ENCODE measurements at regions not wholly inside any gene's neighbourhood (a gene's known extent, or its start where the extent isn't known, plus 50 kb on each side); places are given as distances from the start of the nearest gene placed in this dataset.

DNA sequence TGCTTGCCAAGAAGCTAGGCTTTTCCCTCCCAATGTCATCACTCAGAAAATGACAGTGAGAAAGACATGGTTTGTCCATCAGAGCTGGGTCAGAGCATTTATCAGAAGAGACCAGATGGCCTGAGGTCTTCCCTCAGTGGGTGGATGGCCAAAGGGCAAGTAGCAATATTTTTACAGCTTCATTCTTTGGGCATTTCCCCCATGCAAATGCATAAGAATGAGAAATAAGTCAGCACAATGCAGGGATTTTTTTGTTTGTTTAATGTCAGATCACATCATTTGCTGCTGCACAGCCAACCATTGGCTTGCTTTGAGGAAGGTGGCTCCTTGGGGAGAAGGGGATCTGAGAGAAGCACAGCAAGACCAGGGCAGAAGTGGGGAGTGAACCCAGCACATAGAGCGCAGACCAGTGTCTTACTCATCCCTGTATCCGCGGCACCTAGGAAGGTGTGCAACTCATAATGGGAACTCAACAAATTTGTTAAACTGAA lies 209.6 kb downstream of the SEMA6A start:
- intact Hi-C loops (cut with micrococcal nuclease): no loop called here
- ATAC-seq: no peak
- no peak for DNase-seq

- no peak for DNase-seq
- ATAC-seq: no peak
- intact Hi-C loops (cut with micrococcal nuclease): no loop called here
These were observed 210.8 kb downstream of the SEMA6A start for GRCh38 chr5:116363780-116364179.

DNA sequence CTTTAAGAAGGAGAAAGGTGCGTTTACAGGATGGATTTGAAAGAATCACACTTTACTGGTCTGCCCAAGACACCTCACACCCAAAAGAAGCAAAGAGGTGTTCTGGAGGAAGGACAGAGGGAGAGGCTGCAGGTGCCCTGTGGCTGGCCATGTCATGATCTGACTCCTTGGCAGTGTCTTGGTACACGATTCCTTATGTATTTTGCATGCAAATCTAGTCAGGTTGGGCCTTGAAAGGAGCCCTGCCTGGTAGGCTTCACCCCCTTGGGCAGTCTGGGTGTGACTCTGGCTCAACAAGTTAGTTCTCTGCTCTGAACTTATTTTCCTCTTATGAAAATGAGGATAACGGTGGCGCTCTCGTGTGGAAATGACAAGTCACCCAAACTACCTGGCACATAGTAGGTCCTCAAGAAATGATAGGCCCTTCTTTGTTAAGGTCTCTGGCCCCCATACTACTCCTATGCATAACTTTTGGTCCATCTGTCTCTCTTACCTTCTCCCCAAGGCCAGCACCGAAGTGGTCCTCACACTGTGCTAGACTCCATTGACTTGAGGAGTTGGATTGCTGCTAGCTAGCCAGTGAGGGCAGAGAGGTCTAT lies 212.5 kb downstream of the SEMA6A start:
- no peak for ATAC-seq
- DNase-seq: no peak
- intact Hi-C loops (cut with micrococcal nuclease): no loop called here

GRCh38 chr5:116361171-116361967 lies 213.3 kb downstream of the SEMA6A start:
- intact Hi-C loops (cut with micrococcal nuclease): no loop called here
- ATAC-seq: peak; percentile 75
- DNase-seq: peak; percentile 83

- intact Hi-C loops (cut with micrococcal nuclease): no loop called here
- peak; percentile 90 for ATAC-seq
- DNase-seq: peak; percentile 87
These were observed 214.4 kb downstream of the SEMA6A start for GRCh38 chr5:116360008-116360853.

GRCh38 chr5:116359592-116359991 lies 215.0 kb downstream of the SEMA6A start:
- intact Hi-C loops (cut with micrococcal nuclease): no loop called here
- ATAC-seq: no peak
- DNase-seq: no peak

DNA sequence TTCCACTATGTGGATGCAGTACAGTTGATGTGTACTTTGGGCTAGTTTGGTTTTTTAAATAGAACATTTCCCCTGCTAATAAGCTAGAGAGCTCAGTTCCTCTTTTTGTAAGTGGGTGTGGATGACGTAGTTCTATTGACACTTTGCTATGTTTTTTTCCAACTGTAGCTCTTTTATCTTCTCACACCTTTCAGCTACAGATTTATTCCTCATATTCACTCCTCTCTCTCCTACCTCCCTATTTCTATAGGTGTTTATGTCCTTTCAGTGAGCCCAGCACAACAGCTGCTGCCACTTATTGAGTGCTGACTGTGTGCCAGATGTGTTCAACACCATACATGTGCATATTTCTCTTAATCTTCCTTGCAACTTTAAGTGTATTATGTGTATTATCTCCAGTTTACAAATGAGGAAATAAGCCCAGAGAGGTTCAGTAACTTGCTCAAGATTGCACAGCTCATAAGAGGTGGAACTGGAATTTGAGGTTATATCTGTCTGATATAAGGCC lies 215.7 kb downstream of the SEMA6A start:
- DNase-seq (no peak), ATAC-seq (peak; percentile 7)
- intact Hi-C loops (cut with micrococcal nuclease): no loop called here

- DNase-seq (no peak), ATAC-seq (no peak)
- intact Hi-C loops (cut with micrococcal nuclease): no loop called here
These were observed 216.6 kb downstream of the SEMA6A start for GRCh38 chr5:116358015-116358523.

- no peak for DNase-seq
- intact Hi-C loops (cut with micrococcal nuclease): no loop called here
- no peak for ATAC-seq
These were observed 218.6 kb downstream of the SEMA6A start for GRCh38 chr5:116355819-116356601.

- ATAC-seq (no peak), DNase-seq (no peak)
- intact Hi-C loops (cut with micrococcal nuclease): no loop called here
These were observed 219.9 kb downstream of the SEMA6A start for GRCh38 chr5:116354699-116355098.

DNA sequence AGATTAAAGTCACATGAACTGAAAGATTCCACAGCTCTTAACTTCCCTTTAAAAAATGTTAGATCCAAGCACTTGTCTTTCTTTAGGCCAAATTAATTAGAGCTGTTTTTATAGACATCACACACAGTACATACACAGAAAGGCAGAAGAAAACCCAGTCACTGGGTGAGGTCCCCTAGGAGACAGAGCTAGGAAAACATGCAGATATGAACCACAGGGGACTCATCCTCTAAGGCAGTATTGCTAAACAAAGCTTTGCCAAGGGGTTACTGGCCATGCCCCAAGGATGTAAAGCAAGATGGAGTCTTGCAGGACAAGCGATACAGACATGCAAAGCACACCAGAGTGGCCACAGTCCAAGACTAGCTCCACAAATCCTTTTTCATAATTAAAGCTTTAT lies 227.0 kb downstream of the SEMA6A start:
- ATAC-seq: no peak
- DNase-seq: no peak
- intact Hi-C loops (cut with micrococcal nuclease): no loop called here

- DNase-seq: peak; percentile 35
- intact Hi-C loops (cut with micrococcal nuclease): no loop called here
- peak; percentile 52 for ATAC-seq
These were observed 230.7 kb downstream of the SEMA6A start for GRCh38 chr5:116343961-116344360.
